Keratinocyte (primary cell): ENCODE measurements at regions not wholly inside any gene's neighbourhood (a gene's known extent, or its start where the extent isn't known, plus 50 kb on each side); places are given as distances from the start of the nearest gene placed in this dataset.

Source experiments
- DNase-seq: peaks from one replicate; pipeline ENCODE4 v3.0.0-alpha.2; 2011; ENCODE audit warnings: low read depth, missing footprints, low spot score
- FAIRE-seq: peaks from 2 replicates; lab custom pipeline; 2011; peaks lifted over from hg19 to GRCh38; lab: Jason Lieb, UNC
- H2AFZ ChIP-seq: 2 replicates; pipeline ENCODE4 v1.6.0; 2012; ENCODE audit warnings: low read length, control low read depth, inconsistent platforms; ENCODE audit not compliant: control insufficient read depth
- H3K27ac ChIP-seq: 2 replicates; pipeline ENCODE4 v1.5.1; 2011; ENCODE audit warnings: low read length; ENCODE audit not compliant: control insufficient read depth, insufficient read depth
- H3K27me3 ChIP-seq: 3 replicates; pipeline ENCODE4 v1.6.0; 2011; ENCODE audit warnings: low read length; ENCODE audit not compliant: control insufficient read depth, insufficient read depth; ENCODE audit errors: extremely low read depth
- H3K36me3 ChIP-seq, 2 experiments: 2 replicates in 1 of 2; 3 replicates in 1 of 2; pipeline ENCODE4 v1.5.1; 2011; ENCODE audit warnings: low read length in 2 of 2, mild to moderate bottlenecking in 1 of 2; ENCODE audit not compliant: control insufficient read depth in 2 of 2, insufficient read depth in 2 of 2; ENCODE audit errors: extremely low read depth in 1 of 2
- H3K4me1 ChIP-seq: 3 replicates; pipeline ENCODE4 v1.5.1; 2011; ENCODE audit warnings: low read length; ENCODE audit not compliant: control insufficient read depth, insufficient read depth; ENCODE audit errors: extremely low read depth
- H3K4me2 ChIP-seq: 3 replicates; pipeline ENCODE4 v1.6.0; 2011; ENCODE audit warnings: low read depth, low read length; ENCODE audit not compliant: control insufficient read depth, insufficient read depth; ENCODE audit errors: extremely low read depth
- H3K4me3 ChIP-seq, 3 experiments: fragments of 200-600 bp in 1 of 3; sonication (generic) in 1 of 3; 2 replicates in 2 of 3; 3 replicates in 1 of 3; pipeline ENCODE4 v1.5.1; 2011 to 2016; ENCODE audit warnings: low read length in 3 of 3, mild to moderate bottlenecking in 3 of 3, control low read depth in 2 of 3, inconsistent platforms in 1 of 3, low read depth in 1 of 3, mixed read lengths in 1 of 3, mixed run types in 1 of 3, moderate library complexity in 1 of 3; ENCODE audit not compliant: control insufficient read depth in 2 of 3, insufficient read depth in 2 of 3; ENCODE audit errors: extremely low read depth in 1 of 3
- H3K79me2 ChIP-seq: 2 replicates; pipeline ENCODE4 v1.6.0; 2012; ENCODE audit warnings: low read length; ENCODE audit not compliant: control insufficient read depth, insufficient read depth
- H3K9ac ChIP-seq: 3 replicates; pipeline ENCODE4 v1.6.0; 2011; ENCODE audit warnings: low read length; ENCODE audit not compliant: control insufficient read depth, insufficient read depth; ENCODE audit errors: extremely low read depth
- H3K9me1 ChIP-seq: 3 replicates; pipeline ENCODE4 v1.6.0; 2011; ENCODE audit warnings: low read length; ENCODE audit not compliant: control insufficient read depth, insufficient read depth; ENCODE audit errors: extremely low read depth
- H3K9me3 ChIP-seq: 2 replicates; pipeline ENCODE4 v1.5.1; 2012; ENCODE audit warnings: low read depth, low read length; ENCODE audit not compliant: control insufficient read depth
- H4K20me1 ChIP-seq: 3 replicates; pipeline ENCODE4 v1.6.0; 2011; ENCODE audit warnings: low read length; ENCODE audit not compliant: control insufficient read depth, insufficient read depth; ENCODE audit errors: extremely low read depth
- EZH2 ChIP-seq: IDR thresholded peaks from one replicate; pipeline ENCODE4 v1.6.1; 2012; ENCODE audit warnings: inconsistent platforms, mild to moderate bottlenecking, low read length, moderate library complexity
- dilution Hi-C: fragments of 300-500 bp; cut with MboI; formaldehyde crosslinking; loops from one replicate; pipeline ENCODE4 v1.7.0; 2020; ENCODE audit warnings: low sequenced_read_pairs; ENCODE audit not compliant: extremely low pct_ligation_motif_present
- TF ChIP-seq, protein P1 (sequence below), 3 experiments: IDR thresholded peaks in 1 of 3; conservative IDR thresholded peaks in 1 of 3; optimal IDR thresholded peaks in 1 of 3; 2 replicates in 2 of 3; 3 replicates in 1 of 3; pipeline versions ENCODE3 to v1.5.1; 2011; ENCODE audit warnings: low read length in 3 of 3, mild to moderate bottlenecking in 3 of 3, moderate library complexity in 2 of 3, control low read depth in 1 of 3, inconsistent platforms in 1 of 3; ENCODE audit not compliant: insufficient read depth in 2 of 3; ENCODE audit errors: extremely low read depth in 1 of 3

DNA sequence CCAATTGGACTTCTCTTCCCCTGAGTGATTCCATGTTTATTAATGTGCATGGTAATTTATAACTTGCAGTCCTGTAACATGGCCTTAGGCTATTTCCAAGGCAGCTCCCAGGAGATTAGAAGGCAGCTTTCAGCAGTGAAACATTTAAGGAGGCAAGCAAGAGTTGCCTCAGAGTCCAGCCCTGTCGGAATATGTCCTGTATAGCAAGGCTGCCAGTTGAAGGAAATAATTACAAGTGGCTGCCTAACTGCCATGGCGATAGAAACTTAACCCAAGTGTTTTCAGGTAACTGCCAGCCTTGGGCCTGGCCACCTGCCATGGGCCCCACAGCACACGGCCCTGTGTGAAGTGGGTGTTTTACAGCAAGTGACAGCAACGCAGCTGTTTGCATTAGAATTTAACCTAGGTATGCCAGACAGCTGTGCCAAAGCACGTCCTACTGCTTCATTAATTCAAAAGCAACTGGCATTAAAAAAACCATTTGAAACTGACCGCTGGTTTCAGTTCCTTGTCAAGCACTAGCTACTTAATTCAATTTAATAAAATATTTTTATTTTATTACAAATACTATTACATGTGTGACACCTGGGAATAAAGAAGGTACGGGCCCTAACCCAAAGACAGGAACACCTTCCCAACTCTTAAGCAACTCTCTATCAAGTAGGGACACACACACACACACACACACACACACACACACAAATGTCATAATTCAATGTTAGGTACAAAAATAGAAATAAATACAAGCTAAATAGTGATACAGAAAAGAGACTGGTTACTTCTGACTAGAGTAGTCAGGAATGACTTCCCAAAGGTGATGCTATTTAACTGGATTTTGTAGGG, 151.8 kb upstream of the HEY2 start:
- no peaks in the 10 kb centered on the region for H4K20me1 ChIP-seq
- no peak overlapping the region for H2AFZ ChIP-seq
- no peaks in the 10 kb centered on the region for H3K9me1 ChIP-seq
- dilution Hi-C loops, result no loop called here
- no peak overlapping the region for H3K4me3 ChIP-seq
- no peaks in the 10 kb centered on the region for H3K79me2 ChIP-seq
- H3K36me3 ChIP-seq, result no peaks in the 10 kb centered on the region
- FAIRE-seq (no peak), DNase-seq (no peak)
- H3K9me3 ChIP-seq, result no peaks in the 10 kb centered on the region
- H3K27me3 ChIP-seq, result no peaks in the 10 kb centered on the region
- no peaks in the 10 kb centered on the region for H3K4me1 ChIP-seq
- no peak overlapping the region for H3K4me2 ChIP-seq
- H3K27ac ChIP-seq, result no peak overlapping the region
- no peak overlapping the region for H3K9ac ChIP-seq
- TF ChIP-seq, protein P1, sequence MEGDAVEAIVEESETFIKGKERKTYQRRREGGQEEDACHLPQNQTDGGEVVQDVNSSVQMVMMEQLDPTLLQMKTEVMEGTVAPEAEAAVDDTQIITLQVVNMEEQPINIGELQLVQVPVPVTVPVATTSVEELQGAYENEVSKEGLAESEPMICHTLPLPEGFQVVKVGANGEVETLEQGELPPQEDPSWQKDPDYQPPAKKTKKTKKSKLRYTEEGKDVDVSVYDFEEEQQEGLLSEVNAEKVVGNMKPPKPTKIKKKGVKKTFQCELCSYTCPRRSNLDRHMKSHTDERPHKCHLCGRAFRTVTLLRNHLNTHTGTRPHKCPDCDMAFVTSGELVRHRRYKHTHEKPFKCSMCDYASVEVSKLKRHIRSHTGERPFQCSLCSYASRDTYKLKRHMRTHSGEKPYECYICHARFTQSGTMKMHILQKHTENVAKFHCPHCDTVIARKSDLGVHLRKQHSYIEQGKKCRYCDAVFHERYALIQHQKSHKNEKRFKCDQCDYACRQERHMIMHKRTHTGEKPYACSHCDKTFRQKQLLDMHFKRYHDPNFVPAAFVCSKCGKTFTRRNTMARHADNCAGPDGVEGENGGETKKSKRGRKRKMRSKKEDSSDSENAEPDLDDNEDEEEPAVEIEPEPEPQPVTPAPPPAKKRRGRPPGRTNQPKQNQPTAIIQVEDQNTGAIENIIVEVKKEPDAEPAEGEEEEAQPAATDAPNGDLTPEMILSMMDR (optimal IDR thresholded peaks at IDR 0.05 in 1 of 3, IDR thresholded peaks at IDR 0.05 in 1 of 3, conservative IDR thresholded peaks at IDR 0.05 in 1 of 3; ENCODE audit: extremely low read depth in 1 of 3, insufficient read depth in 2 of 3, low read length in 3 of 3), result no peak
- TF ChIP-seq EZH2, result no peak

DNA sequence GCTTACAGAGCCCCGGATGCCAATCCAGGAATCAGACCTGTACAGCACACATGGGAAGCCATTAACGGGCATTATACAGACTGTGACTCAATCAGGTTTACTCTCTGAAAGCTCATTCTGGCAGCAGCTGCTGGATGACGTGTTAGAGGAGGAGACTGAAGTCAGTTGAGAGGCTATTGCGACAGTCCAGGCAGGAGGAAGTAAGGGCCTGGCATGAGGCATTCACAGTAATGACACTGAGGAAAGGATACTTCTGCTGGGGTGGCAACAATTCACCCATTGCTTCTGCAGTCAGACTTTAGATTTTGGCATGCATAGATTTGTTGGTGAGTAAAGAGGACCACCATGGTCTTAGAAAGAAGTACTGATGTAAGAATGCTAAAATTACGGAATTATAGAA, 151.0 kb upstream of the HEY2 start:
- no peaks in the 10 kb centered on the region for H3K36me3 ChIP-seq
- no peaks in the 10 kb centered on the region for H3K27me3 ChIP-seq
- dilution Hi-C loops, result no loop called here
- H3K4me2 ChIP-seq, result no peak overlapping the region
- H3K4me3 ChIP-seq, result no peak overlapping the region
- FAIRE-seq (no peak), DNase-seq (peak; percentile 5)
- no peak for TF ChIP-seq EZH2
- TF ChIP-seq, protein P1 (optimal IDR thresholded peaks at IDR 0.05 in 1 of 3, IDR thresholded peaks at IDR 0.05 in 1 of 3, conservative IDR thresholded peaks at IDR 0.05 in 1 of 3; ENCODE audit: extremely low read depth in 1 of 3, insufficient read depth in 2 of 3, low read length in 3 of 3), result no peak
- no peak overlapping the region for H3K27ac ChIP-seq
- H3K79me2 ChIP-seq, result no peaks in the 10 kb centered on the region
- H3K9me3 ChIP-seq, result no peaks in the 10 kb centered on the region
- no peak overlapping the region for H3K9ac ChIP-seq
- no peaks in the 10 kb centered on the region for H3K9me1 ChIP-seq
- no peaks in the 10 kb centered on the region for H3K4me1 ChIP-seq
- H4K20me1 ChIP-seq, result no peaks in the 10 kb centered on the region
- H2AFZ ChIP-seq, result no peak overlapping the region
